Panc1 (cell line): ENCODE measurements at regions not wholly inside any gene's neighbourhood (a gene's known extent, or its start where the extent isn't known, plus 50 kb on each side); places are given as distances from the start of the nearest gene placed in this dataset.
"Not testable (repeated sequence)": the region's sequence is repeated elsewhere in the genome, so short reads cannot be mapped to it uniquely, and the experiment has no call there.

ENCODE experiments used
- ATAC-seq: fragments of 200-7000 bp; cut with Tn5 transposase; 2 replicates; pipeline ENCODE4 v1.9.1; 2020; ENCODE audit warnings: mild to moderate bottlenecking, moderate library complexity
- BruUV-seq: library from RNA; stranded (reverse); fragments of 400-500 nt; replicated peaks from 2 replicates; lab custom pipeline; 2021; lab: Mats Ljungman, UMichigan
- CTCF ChIA-PET: fragments of 300-600 bp; sonication (Branson Sonifier 250); formaldehyde crosslinking; loops from one replicate; lab custom pipeline; 2022; ENCODE audit warnings: antibody characterized with exemption; lab: Charles Lee
- POLR2A ChIA-PET: fragments of 300-600 bp; sonication (Branson Sonifier 250); formaldehyde crosslinking; loops from one replicate; lab custom pipeline; 2022; ENCODE audit warnings: antibody characterized with exemption; lab: Charles Lee
- DNase-seq: peaks from one replicate; pipeline ENCODE4 v3.0.0-alpha.2; 2010; ENCODE audit warnings: low read depth, low spot score
- H3K27ac ChIP-seq: 2 replicates; pipeline ENCODE4 v1.5.1; 2011; ENCODE audit warnings: mild to moderate bottlenecking, low read length, inconsistent platforms
- H3K27me3 ChIP-seq: fragments of 200-500 bp; sonication (Bioruptor generic); 2 replicates; pipeline ENCODE4 v1.6.0; 2014; ENCODE audit warnings: low read length, inconsistent platforms; ENCODE audit not compliant: control insufficient read depth, insufficient read depth
- H3K36me3 ChIP-seq: fragments of 200-500 bp; sonication (Bioruptor generic); 2 replicates; pipeline ENCODE4 v1.5.1; 2014; ENCODE audit warnings: inconsistent platforms, mild to moderate bottlenecking, low read length, moderate library complexity; ENCODE audit not compliant: control insufficient read depth, insufficient read depth
- H3K4me1 ChIP-seq: 2 replicates; pipeline ENCODE4 v1.5.1; 2011; ENCODE audit warnings: inconsistent platforms, mild to moderate bottlenecking, low read length, moderate library complexity; ENCODE audit not compliant: control insufficient read depth, insufficient read depth
- H3K4me3 ChIP-seq, 2 experiments: 2 replicates each; pipeline ENCODE4 v1.5.1; 2011 to 2012; ENCODE audit warnings: low read depth in 2 of 2, low read length in 2 of 2, mild to moderate bottlenecking in 2 of 2, inconsistent platforms in 1 of 2, moderate library complexity in 1 of 2
- H3K9me3 ChIP-seq: fragments of 200-500 bp; sonication (Bioruptor generic); 2 replicates; pipeline ENCODE4 v1.5.1; 2014; ENCODE audit warnings: low read depth, mild to moderate bottlenecking, inconsistent platforms, low read length, moderate library complexity; ENCODE audit not compliant: control insufficient read depth, insufficient read depth
- CTCF ChIP-seq: fragments of 450-650 bp; IDR thresholded peaks from 2 replicates; pipeline ENCODE4 v1.5.1; 2017; ENCODE audit warnings: mild to moderate bottlenecking
- POLR2AphosphoS5 ChIP-seq: IDR thresholded peaks from 2 replicates; pipeline ENCODE4 v1.6.1; 2012; ENCODE audit warnings: mild to moderate bottlenecking, low read depth, low read length, moderate library complexity
- SIN3A ChIP-seq: IDR thresholded peaks from 2 replicates; pipeline ENCODE4 v1.6.1; 2012; ENCODE audit warnings: low read depth, mild to moderate bottlenecking, low read length, moderate library complexity, borderline replicate concordance; ENCODE audit not compliant: insufficient read depth
- TCF7L2 ChIP-seq: IDR thresholded peaks from 2 replicates; pipeline ENCODE4 v1.6.1; 2011; ENCODE audit warnings: mild to moderate bottlenecking, low read depth, low read length, inconsistent platforms
- in situ Hi-C: cut with HindIII; loops from 2 replicates; pipeline ENCODE4 v1.10.0; 2016; ENCODE audit warnings: low sequenced_read_pairs, low pct_unique_long_range_greater_than_20kb
- intact Hi-C: fragments of 100-400 bp; cut with micrococcal nuclease; formaldehyde crosslinking; loops from one replicate; pipeline ENCODE4 v1.10.0; 2022; ENCODE audit not compliant: unreplicated experiment
- TF ChIP-seq, protein P1 (sequence below), 2 experiments: IDR thresholded peaks; 2 replicates each; pipeline ENCODE4 v1.6.1; 2011 to 2012; ENCODE audit warnings: low read depth in 2 of 2, control low read depth in 1 of 2, low read length in 1 of 2, mild to moderate bottlenecking in 1 of 2, moderate library complexity in 1 of 2; ENCODE audit not compliant: insufficient read depth in 1 of 2

- ChIA-PET CTCF (no interaction called here), POLR2A (no interaction called here)
- no peak for DNase-seq
- H3K4me3 ChIP-seq, result no peak overlapping the region
- in situ Hi-C loops, result no loop called here
- intact Hi-C loops, result no loop called here
- H3K27ac ChIP-seq, result no peak overlapping the region
- H3K4me1 ChIP-seq, result no peaks in the 10 kb centered on the region
- no TSS peak for BruUV-seq
- no peaks in the 10 kb centered on the region for H3K9me3 ChIP-seq
- H3K36me3 ChIP-seq, result no peaks in the 10 kb centered on the region
- H3K27me3 ChIP-seq, result no peaks in the 10 kb centered on the region
- no peak for ATAC-seq
- TF ChIP-seq POLR2AphosphoS5 (no peak), TCF7L2 (no peak), CTCF (no peak), SIN3A (no peak)
- TF ChIP-seq, protein P1, sequence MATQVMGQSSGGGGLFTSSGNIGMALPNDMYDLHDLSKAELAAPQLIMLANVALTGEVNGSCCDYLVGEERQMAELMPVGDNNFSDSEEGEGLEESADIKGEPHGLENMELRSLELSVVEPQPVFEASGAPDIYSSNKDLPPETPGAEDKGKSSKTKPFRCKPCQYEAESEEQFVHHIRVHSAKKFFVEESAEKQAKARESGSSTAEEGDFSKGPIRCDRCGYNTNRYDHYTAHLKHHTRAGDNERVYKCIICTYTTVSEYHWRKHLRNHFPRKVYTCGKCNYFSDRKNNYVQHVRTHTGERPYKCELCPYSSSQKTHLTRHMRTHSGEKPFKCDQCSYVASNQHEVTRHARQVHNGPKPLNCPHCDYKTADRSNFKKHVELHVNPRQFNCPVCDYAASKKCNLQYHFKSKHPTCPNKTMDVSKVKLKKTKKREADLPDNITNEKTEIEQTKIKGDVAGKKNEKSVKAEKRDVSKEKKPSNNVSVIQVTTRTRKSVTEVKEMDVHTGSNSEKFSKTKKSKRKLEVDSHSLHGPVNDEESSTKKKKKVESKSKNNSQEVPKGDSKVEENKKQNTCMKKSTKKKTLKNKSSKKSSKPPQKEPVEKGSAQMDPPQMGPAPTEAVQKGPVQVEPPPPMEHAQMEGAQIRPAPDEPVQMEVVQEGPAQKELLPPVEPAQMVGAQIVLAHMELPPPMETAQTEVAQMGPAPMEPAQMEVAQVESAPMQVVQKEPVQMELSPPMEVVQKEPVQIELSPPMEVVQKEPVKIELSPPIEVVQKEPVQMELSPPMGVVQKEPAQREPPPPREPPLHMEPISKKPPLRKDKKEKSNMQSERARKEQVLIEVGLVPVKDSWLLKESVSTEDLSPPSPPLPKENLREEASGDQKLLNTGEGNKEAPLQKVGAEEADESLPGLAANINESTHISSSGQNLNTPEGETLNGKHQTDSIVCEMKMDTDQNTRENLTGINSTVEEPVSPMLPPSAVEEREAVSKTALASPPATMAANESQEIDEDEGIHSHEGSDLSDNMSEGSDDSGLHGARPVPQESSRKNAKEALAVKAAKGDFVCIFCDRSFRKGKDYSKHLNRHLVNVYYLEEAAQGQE (IDR thresholded peaks at IDR 0.05; ENCODE audit: insufficient read depth in 1 of 2, low read depth in 2 of 2, low read length in 1 of 2), result no peak
Observed at GRCh38 chr10:65791979-65792378, 1133.9 kb upstream of the LRRTM3 start.

- ChIA-PET CTCF (no interaction called here), POLR2A (no interaction called here)
- intact Hi-C loops, result no loop called here
- TF ChIP-seq CTCF, result no peak
- TF ChIP-seq, protein P1 (IDR thresholded peaks at IDR 0.05; ENCODE audit: insufficient read depth in 1 of 2, low read depth in 2 of 2, low read length in 1 of 2), result no peak
- Histone ChIP-seq H3K9me3 (no peaks in the 10 kb centered on the region), H3K36me3 (no peaks in the 10 kb centered on the region), H3K4me1 (no peaks in the 10 kb centered on the region), H3K27ac (no peak overlapping the region), H3K27me3 (no peaks in the 10 kb centered on the region), H3K4me3 (no peak overlapping the region)
- DNase-seq, result no peak
- in situ Hi-C loops, result no loop called here
- ATAC-seq, result no peak
- no TSS peak for BruUV-seq
Observed at GRCh38 chr10:65793738-65794425, 1132.0 kb upstream of the LRRTM3 start.

- DNase-seq, H3K27me3 ChIP-seq, POLR2A ChIA-PET, H3K4me3 ChIP-seq, CTCF ChIA-PET, H3K27ac ChIP-seq, BruUV-seq, H3K4me1 ChIP-seq, H3K36me3 ChIP-seq, ATAC-seq, intact Hi-C loops, H3K9me3 ChIP-seq, in situ Hi-C loops: not testable (repeated sequence)
Observed at GRCh38 chr10:65794861-65795260, 1131.0 kb upstream of the LRRTM3 start.
